ENCODE measurements at regions not wholly inside any gene's neighbourhood (a gene's known extent, or its start where the extent isn't known, plus 50 kb on each side); places are given as distances from the start of the nearest gene placed in this dataset.
A peak's percentile ranks its signal among the peaks of the same experiment; 100 is the strongest.
"Not testable (repeated sequence)": the region's sequence is repeated elsewhere in the genome, so short reads cannot be mapped to it uniquely, and the experiment has no call there.

- H3K4me3 Mint-ChIP-seq, result no peak overlapping the region
- H3K27ac Mint-ChIP-seq, result no peak overlapping the region
- peaks cover 5% of the 10 kb centered on the region for H3K9me3 Mint-ChIP-seq
- peaks cover 18% of the 10 kb centered on the region for H3K27me3 Mint-ChIP-seq
- H3K36me3 Mint-ChIP-seq, result no peaks in the 10 kb centered on the region
- H3K4me1 Mint-ChIP-seq, result no peaks in the 10 kb centered on the region
Measured at GRCh38 chr1:157334041-157334440, 195.8 kb upstream of the ETV3 start.

- not testable (repeated sequence) for H3K4me3 Mint-ChIP-seq, H3K9me3 Mint-ChIP-seq, H3K36me3 Mint-ChIP-seq, H3K27ac Mint-ChIP-seq, H3K4me1 Mint-ChIP-seq
- peaks cover 16% of the 10 kb centered on the region for H3K27me3 Mint-ChIP-seq
Measured at GRCh38 chr1:157330177-157330576, 192.0 kb upstream of the ETV3 start.

- not testable (repeated sequence) for H3K4me1 Mint-ChIP-seq, H3K27ac Mint-ChIP-seq, H3K36me3 Mint-ChIP-seq, H3K4me3 Mint-ChIP-seq, H3K9me3 Mint-ChIP-seq
- peaks cover 14% of the 10 kb centered on the region for H3K27me3 Mint-ChIP-seq
Measured at GRCh38 chr1:157328120-157328519, 189.9 kb upstream of the ETV3 start.

- Mint-ChIP-seq H3K9me3 (peaks cover 17% of the 10 kb centered on the region), H3K27ac (no peak overlapping the region), H3K36me3 (no peaks in the 10 kb centered on the region), H3K4me1 (no peaks in the 10 kb centered on the region), H3K4me3 (no peak overlapping the region), H3K27me3 (peaks cover 12% of the 10 kb centered on the region)
Measured at GRCh38 chr1:157326173-157326859, 188.1 kb upstream of the ETV3 start.

- Mint-ChIP-seq H3K36me3 (no peaks in the 10 kb centered on the region), H3K27me3 (peaks cover 12% of the 10 kb centered on the region), H3K9me3 (peaks cover 13% of the 10 kb centered on the region), H3K4me1 (no peaks in the 10 kb centered on the region), H3K4me3 (no peak overlapping the region), H3K27ac (no peak overlapping the region)
Measured at GRCh38 chr1:157325220-157325619, 187.0 kb upstream of the ETV3 start.

GRCh38 chr1:157321972-157322371 is 183.8 kb upstream of the ETV3 start:
- Mint-ChIP-seq H3K27me3 (peaks cover 18% of the 10 kb centered on the region), H3K9me3 (peaks cover 33% of the 10 kb centered on the region), H3K27ac (peak overlapping the region; percentile 15)
- not testable (repeated sequence) for H3K36me3 Mint-ChIP-seq, H3K4me1 Mint-ChIP-seq, H3K4me3 Mint-ChIP-seq

- H3K4me3 Mint-ChIP-seq, result no peak overlapping the region
- peaks cover 30% of the 10 kb centered on the region for H3K9me3 Mint-ChIP-seq
- H3K36me3 Mint-ChIP-seq, result peaks cover 9% of the 10 kb centered on the region
- H3K27ac Mint-ChIP-seq, result no peak overlapping the region
- peaks cover 18% of the 10 kb centered on the region for H3K27me3 Mint-ChIP-seq
- no peaks in the 10 kb centered on the region for H3K4me1 Mint-ChIP-seq
Measured at GRCh38 chr1:157319567-157319966, 181.4 kb upstream of the ETV3 start.

- H3K36me3 Mint-ChIP-seq, H3K27ac Mint-ChIP-seq, H3K4me1 Mint-ChIP-seq, H3K4me3 Mint-ChIP-seq: not testable (repeated sequence)
- H3K9me3 Mint-ChIP-seq, result peaks cover 30% of the 10 kb centered on the region
- peaks cover 26% of the 10 kb centered on the region for H3K27me3 Mint-ChIP-seq
Measured at GRCh38 chr1:157317229-157317628, 179.0 kb upstream of the ETV3 start.

GRCh38 chr1:157315544-157315943 is 177.3 kb upstream of the ETV3 start:
- Mint-ChIP-seq H3K9me3 (peaks cover 21% of the 10 kb centered on the region), H3K27ac (no peak overlapping the region), H3K4me3 (no peak overlapping the region), H3K27me3 (peaks cover 29% of the 10 kb centered on the region), H3K36me3 (peaks cover 9% of the 10 kb centered on the region), H3K4me1 (no peaks in the 10 kb centered on the region)

- H3K4me3 Mint-ChIP-seq, result no peak overlapping the region
- H3K27me3 Mint-ChIP-seq, result peaks cover 32% of the 10 kb centered on the region
- H3K4me1 Mint-ChIP-seq, result no peaks in the 10 kb centered on the region
- peaks cover 9% of the 10 kb centered on the region for H3K36me3 Mint-ChIP-seq
- no peak overlapping the region for H3K27ac Mint-ChIP-seq
- peaks cover 17% of the 10 kb centered on the region for H3K9me3 Mint-ChIP-seq
Measured at GRCh38 chr1:157314408-157314807, 176.2 kb upstream of the ETV3 start.

- Mint-ChIP-seq H3K4me3 (no peak overlapping the region), H3K36me3 (peaks cover 9% of the 10 kb centered on the region), H3K27me3 (peaks cover 34% of the 10 kb centered on the region), H3K27ac (no peak overlapping the region), H3K9me3 (peaks cover 12% of the 10 kb centered on the region), H3K4me1 (no peaks in the 10 kb centered on the region)
Measured at GRCh38 chr1:157313240-157313807, 175.1 kb upstream of the ETV3 start.

GRCh38 chr1:157312082-157312812 is 174.1 kb upstream of the ETV3 start:
- Mint-ChIP-seq H3K4me3 (no peak overlapping the region), H3K36me3 (peaks cover 3% of the 10 kb centered on the region), H3K27ac (no peak overlapping the region), H3K4me1 (no peaks in the 10 kb centered on the region), H3K9me3 (peaks cover 4% of the 10 kb centered on the region), H3K27me3 (peaks cover 31% of the 10 kb centered on the region)

GRCh38 chr1:157311730-157312081 is 173.5 kb upstream of the ETV3 start:
- H3K27ac Mint-ChIP-seq, result no peak overlapping the region
- H3K9me3 Mint-ChIP-seq, result no peaks in the 10 kb centered on the region
- H3K27me3 Mint-ChIP-seq, result peaks cover 30% of the 10 kb centered on the region
- no peaks in the 10 kb centered on the region for H3K4me1 Mint-ChIP-seq
- H3K4me3 Mint-ChIP-seq, result no peak overlapping the region
- peaks cover 1% of the 10 kb centered on the region for H3K36me3 Mint-ChIP-seq

- H3K27ac Mint-ChIP-seq, result not testable (repeated sequence)
- peaks cover 30% of the 10 kb centered on the region for H3K27me3 Mint-ChIP-seq
Measured at GRCh38 chr1:157310805-157311729, 172.9 kb upstream of the ETV3 start.

GRCh38 chr1:157310401-157310800 is 172.2 kb upstream of the ETV3 start:
- Mint-ChIP-seq H3K4me3 (no peak overlapping the region), H3K27ac (no peak overlapping the region), H3K4me1 (no peaks in the 10 kb centered on the region), H3K27me3 (peaks cover 30% of the 10 kb centered on the region), H3K9me3 (no peaks in the 10 kb centered on the region), H3K36me3 (no peaks in the 10 kb centered on the region)

More at GRCh38 chr1:157310805-157311729, 172.9 kb upstream of the ETV3 start:
- H3K9me3 Mint-ChIP-seq, H3K36me3 Mint-ChIP-seq, H3K4me1 Mint-ChIP-seq, H3K4me3 Mint-ChIP-seq: not testable (repeated sequence)
